GM19372 (cell line): ENCODE measurements at regions not wholly inside any gene's neighbourhood (a gene's known extent, or its start where the extent isn't known, plus 50 kb on each side); places are given as distances from the start of the nearest gene placed in this dataset.
A peak's percentile ranks its signal among the peaks of the same experiment; 100 is the strongest.
"Not testable (repeated sequence)": the region's sequence is repeated elsewhere in the genome, so short reads cannot be mapped to it uniquely, and the experiment has no call there.

Experiments
- ATAC-seq: cut with Tn5 transposase; IDR thresholded peaks from one replicate; pipeline ENCODE4 v1.9.1; 2021; ENCODE audit warnings: mild to moderate bottlenecking, low read depth, moderate library complexity; ENCODE audit not compliant: unreplicated experiment

DNA sequence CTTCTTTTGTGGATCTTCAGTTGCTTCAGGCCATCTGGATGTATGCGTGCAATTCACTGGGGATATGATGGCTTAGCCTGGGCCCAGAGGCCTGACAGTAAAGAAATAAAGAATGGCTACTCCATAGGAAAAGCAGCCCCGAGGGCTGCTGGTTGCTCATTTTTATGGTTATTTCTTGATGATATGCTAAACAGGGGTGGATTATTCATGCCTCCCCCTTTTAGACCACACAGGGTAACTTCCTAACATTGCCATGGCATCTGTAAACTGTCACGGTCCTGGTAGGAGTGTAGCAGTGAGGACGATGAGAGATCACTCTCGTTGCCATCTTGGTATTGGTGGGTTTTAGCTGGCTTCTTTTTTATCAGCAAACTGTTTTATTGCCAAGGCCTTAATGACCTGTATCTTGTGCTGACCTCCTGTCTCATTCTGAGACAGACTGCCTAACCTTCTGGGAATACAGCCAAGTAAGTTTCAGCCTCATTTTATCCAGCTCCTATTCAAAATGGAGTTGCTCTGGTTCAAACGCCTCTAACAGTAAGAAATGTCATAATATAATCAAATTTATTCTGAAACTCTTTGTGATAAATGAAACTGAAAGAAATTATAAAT, 60.5 kb downstream of the DSEL start:
- no peak for ATAC-seq

GRCh38 chr18:67453901-67454300, 62.6 kb downstream of the DSEL start:
- ATAC-seq: no peak

- ATAC-seq: no peak
Observed at GRCh38 chr18:67451960-67452359, 64.6 kb downstream of the DSEL start.

- ATAC-seq: not testable (repeated sequence)
Observed at GRCh38 chr18:67451101-67451500, 65.4 kb downstream of the DSEL start.

- no peak for ATAC-seq
Observed at GRCh38 chr18:67433971-67434370, 82.5 kb downstream of the DSEL start.

GRCh38 chr18:67432806-67433205, 83.7 kb downstream of the DSEL start:
- no peak for ATAC-seq

- ATAC-seq: no peak
Observed at GRCh38 chr18:67428805-67429204, 87.7 kb downstream of the DSEL start.

DNA sequence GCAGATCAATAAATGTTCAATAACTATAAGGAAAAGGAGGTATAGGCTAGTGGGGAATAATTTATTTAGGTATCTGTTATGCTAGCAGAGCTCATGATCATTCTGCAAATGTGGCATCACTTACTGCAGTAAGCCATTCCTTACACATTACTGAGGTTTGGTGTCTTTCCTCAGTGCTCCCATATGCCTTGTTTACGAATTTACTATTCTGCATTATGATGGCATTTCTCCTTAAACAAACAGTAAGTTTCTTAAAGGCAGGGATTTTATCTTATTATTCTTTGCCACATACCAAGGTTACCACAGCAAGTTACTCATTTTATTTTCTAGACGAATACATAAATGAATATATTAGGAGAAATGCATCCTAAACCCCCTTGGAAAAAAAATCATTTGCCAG, 88.4 kb downstream of the DSEL start:
- ATAC-seq: no peak

DNA sequence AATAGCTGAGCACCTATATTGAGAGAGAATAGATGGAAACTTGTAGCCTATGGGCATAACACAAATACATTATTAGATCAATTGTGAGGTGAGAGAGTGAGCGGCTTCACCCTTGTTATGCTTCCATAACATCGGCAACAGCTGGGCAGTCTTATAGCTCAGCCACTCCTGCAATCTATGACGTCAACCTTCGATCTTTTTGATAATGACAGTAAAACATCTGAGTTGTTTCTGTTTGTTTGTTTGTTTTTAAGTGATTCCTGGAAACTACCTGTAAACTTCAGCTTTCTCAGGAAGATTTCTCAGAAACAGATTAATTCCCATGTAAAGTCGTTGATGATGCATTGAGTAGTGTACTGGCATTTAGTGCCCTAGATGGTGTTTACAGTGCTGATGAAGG, 90.0 kb downstream of the DSEL start:
- no peak for ATAC-seq

DNA sequence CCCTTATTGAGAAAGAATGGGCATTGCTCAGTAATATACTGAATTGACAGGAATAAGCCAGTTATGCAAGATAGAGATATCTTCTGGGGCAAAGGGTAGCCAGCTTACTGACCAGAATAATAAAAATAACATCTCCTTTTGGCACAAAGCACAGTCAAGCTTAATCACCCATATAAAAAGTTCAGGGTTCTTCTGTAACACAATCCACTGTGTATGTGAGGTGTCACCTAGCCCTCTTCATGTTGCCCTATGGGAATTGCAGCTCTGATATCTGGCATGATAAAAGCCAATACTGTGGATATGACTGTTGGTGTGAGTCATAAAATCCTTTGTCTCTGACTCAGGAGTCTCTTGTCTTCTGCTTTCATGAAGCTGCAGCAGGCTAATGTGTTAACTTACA, 90.8 kb downstream of the DSEL start:
- no peak for ATAC-seq

DNA sequence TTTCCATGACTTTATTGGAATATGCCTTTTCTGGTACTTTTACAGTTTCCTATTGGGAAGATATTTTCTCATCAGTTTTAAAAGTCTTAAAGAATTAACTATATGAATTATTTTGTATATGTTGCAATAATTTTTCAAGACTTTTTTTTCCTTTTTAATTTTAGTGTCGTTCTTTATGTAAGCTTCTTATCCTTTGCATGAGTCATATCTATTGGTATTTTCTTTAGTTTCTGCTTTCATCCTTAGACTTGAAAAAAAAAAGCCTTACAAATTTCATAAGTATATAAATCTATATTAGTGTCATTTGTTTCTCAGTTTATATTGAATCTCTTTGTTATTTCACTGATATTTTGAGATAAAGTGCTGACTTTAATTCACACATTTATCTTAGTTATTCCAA, 94.9 kb downstream of the DSEL start:
- no peak for ATAC-seq

- ATAC-seq: peak; percentile 96
Observed at GRCh38 chr18:67417864-67418523, 98.5 kb downstream of the DSEL start.

- ATAC-seq: no peak
Observed at GRCh38 chr18:67411116-67411515, 105.4 kb downstream of the DSEL start.

DNA sequence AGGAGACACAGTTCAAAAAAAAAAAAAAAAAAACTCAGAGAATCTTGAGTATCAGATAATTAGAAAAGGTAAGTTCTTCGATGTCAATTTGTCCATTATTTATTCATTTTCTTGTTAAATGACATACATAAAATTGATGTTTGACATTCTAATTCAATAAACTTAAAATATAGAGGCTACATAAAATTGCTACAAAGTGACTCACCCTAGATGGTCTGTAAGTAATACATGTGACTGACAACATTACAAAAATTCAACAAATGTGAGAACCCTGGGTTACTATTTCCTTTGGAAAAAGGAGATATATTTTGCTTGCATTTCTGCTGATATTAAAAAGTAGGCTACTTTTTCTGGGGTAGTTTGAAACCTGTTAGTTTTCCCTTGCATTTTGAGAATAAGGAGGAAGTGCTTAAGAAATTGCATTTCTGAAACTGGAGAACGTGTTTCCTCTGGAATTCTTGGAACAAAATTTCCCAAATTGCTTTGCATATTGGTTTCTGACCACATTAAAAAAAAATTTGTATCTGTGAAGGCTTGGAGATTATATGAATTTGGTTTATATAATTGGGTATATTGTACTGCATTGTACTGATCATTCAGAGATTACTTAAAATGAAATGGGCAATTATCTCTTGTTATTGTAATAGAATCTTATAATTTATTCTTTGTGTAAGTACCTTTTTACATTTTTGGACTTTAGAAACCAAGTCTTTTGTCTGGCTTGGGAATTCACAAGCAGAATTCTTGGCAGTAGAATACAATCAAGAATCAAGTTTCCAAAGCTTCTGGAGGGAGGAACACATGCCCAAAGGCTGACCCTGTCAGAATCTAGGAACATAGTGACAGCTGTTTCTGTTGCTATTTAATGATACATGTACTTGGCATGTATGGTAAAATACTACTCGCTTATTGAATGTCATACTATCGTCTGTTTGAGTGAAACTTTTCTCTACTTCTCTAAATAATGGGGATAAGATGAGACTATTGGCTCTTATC, 106.1 kb downstream of the DSEL start:
- ATAC-seq: no peak

- no peak for ATAC-seq
Observed at GRCh38 chr18:67408240-67408639, 108.3 kb downstream of the DSEL start.

- ATAC-seq: no peak
Observed at GRCh38 chr18:67406714-67407113, 109.8 kb downstream of the DSEL start.

DNA sequence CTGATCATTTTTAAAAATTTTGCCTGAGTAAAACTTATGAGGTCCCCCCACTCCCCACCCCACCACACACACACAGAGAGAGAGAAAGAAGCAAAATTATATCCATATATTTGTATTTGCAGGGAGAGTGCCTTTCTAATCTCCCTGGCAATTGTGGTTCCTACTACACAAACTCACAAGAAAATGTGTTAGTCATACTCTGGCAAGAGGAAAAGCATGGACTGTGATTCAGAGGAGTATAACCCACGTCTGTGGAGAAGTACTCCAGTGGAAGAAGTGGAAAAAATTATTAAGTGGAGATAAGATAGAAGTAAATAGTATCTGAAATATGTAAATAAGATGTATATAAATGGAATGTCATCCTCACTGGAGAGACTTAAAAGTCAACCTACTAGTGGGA, 114.0 kb downstream of the DSEL start:
- no peak for ATAC-seq

DNA sequence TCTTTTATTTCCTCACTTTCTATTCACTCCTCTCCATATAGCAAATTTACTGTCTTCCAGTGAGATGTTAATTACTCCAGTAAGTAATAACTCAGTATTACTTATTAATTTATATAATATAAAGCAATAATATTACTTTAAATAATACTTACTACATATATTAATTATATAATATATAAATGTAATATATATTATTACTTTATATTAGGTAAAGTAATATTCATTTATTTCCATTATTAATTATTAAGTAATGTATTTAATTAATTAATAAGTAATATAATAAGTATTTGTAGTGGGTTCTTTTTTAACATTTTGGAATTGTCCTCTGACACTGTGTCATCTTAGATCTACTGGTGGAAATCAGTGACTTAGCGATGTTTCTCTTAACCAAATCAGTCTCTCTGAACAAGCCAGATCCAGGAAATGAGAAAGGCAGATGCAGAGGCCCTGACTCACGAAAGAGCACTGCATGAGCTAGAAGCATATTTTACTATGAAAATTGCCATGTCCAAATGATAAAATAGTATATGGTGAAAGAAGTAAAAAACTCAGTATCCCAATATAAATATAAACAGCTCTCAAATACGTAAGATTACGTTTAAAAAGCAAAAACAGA, 115.9 kb downstream of the DSEL start:
- no peak for ATAC-seq

GRCh38 chr18:67386032-67386431, 130.5 kb downstream of the DSEL start:
- ATAC-seq: no peak

DNA sequence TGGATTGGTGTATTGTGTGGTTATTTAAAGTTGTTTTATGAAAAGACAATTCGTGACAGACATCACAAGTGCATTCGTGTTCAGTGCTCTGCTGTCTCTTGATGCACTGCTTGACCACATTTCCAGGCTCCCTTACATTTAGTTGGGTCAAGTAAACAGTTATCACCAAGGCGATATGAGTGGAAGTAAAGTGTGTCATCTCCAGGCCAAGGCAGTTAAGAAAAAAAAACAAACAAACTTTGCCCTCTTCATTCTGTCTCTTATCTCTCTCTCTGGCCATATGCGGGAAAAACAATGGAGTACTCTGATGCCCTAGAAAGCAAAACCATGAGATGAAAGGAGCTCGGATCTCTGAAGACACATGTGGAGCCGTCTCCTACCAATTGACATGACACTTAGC, 131.1 kb downstream of the DSEL start:
- ATAC-seq: no peak

- ATAC-seq: not testable (repeated sequence)
Observed at GRCh38 chr18:67384057-67384456, 132.5 kb downstream of the DSEL start.
